GM23338 (cell line): ENCODE measurements at regions not wholly inside any gene's neighbourhood (a gene's known extent, or its start where the extent isn't known, plus 50 kb on each side); places are given as distances from the start of the nearest gene placed in this dataset.

Source experiments
- ATAC-seq: fragments of 200-7000 bp; cut with Tn5 transposase; 3 replicates; pipeline ENCODE4 v1.9.1; 2020
- DNase-seq: peaks from one replicate; pipeline ENCODE4 v3.0.0-alpha.2; 2015; ENCODE audit warnings: low spot score
- H2AFZ ChIP-seq: fragments of 200-600 bp; sonication (generic); 2 replicates; pipeline ENCODE4 v1.8.0; 2016; ENCODE audit warnings: antibody characterized with exemption, mild to moderate bottlenecking, moderate library complexity
- H3F3A ChIP-seq: fragments of 200-600 bp; sonication (generic); replicated peaks from 2 replicates; pipeline ENCODE4 v1.8.0; 2017; ENCODE audit warnings: antibody characterized with exemption, mixed run types, low read depth
- H3K27ac ChIP-seq: fragments of 200-600 bp; sonication (generic); 2 replicates; pipeline ENCODE4 v1.6.1; 2016; ENCODE audit warnings: low read depth
- H3K27me3 ChIP-seq: fragments of 200-600 bp; sonication (generic); 2 replicates; pipeline ENCODE4 v1.8.0; 2016; ENCODE audit warnings: mild to moderate bottlenecking, mixed run types, moderate library complexity; ENCODE audit not compliant: insufficient read depth
- H3K36me3 ChIP-seq: fragments of 200-600 bp; sonication (generic); 2 replicates; pipeline ENCODE4 v1.8.0; 2016; ENCODE audit warnings: mild to moderate bottlenecking; ENCODE audit not compliant: insufficient read depth
- H3K4me1 ChIP-seq: fragments of 200-600 bp; sonication (generic); 2 replicates; pipeline ENCODE4 v1.8.0; 2016; ENCODE audit warnings: mild to moderate bottlenecking, moderate library complexity; ENCODE audit not compliant: insufficient read depth
- H3K4me2 ChIP-seq: fragments of 200-600 bp; sonication (generic); 2 replicates; pipeline ENCODE4 v1.7.1; 2017; ENCODE audit warnings: mixed run types
- H3K4me3 ChIP-seq: fragments of 200-600 bp; sonication (generic); 2 replicates; pipeline ENCODE4 v1.6.1; 2016; ENCODE audit warnings: mixed run types
- H3K79me2 ChIP-seq: fragments of 200-600 bp; sonication (generic); replicated peaks from 2 replicates; pipeline ENCODE4 v1.8.0; 2017; ENCODE audit warnings: mild to moderate bottlenecking; ENCODE audit not compliant: insufficient read depth
- H3K9me2 ChIP-seq: fragments of 200-600 bp; sonication (generic); 2 replicates; pipeline ENCODE4 v1.8.0; 2017; ENCODE audit not compliant: insufficient read depth
- H4K20me1 ChIP-seq: fragments of 200-600 bp; sonication (generic); replicated peaks from 2 replicates; pipeline ENCODE4 v1.8.0; 2017; ENCODE audit warnings: mild to moderate bottlenecking; ENCODE audit not compliant: insufficient read depth
- H3K27ac Mint-ChIP-seq: 2 replicates; pipeline ENCODE4 v1.8.0; 2020; ENCODE audit warnings: inconsistent platforms, mild to moderate bottlenecking, moderate library complexity, mixed read lengths
- H3K27me3 Mint-ChIP-seq: 3 replicates; pipeline ENCODE4 v1.8.0; 2022; ENCODE audit warnings: low read depth, mild to moderate bottlenecking, moderate library complexity, mixed read lengths, inconsistent platforms; ENCODE audit not compliant: insufficient read depth, poor library complexity
- H3K36me3 Mint-ChIP-seq: 3 replicates; pipeline ENCODE4 v1.8.0; 2021; ENCODE audit warnings: low read depth, mild to moderate bottlenecking, inconsistent platforms, moderate library complexity, mixed read lengths
- H3K4me1 Mint-ChIP-seq: 3 replicates; pipeline ENCODE4 v1.8.0; 2020; ENCODE audit warnings: mild to moderate bottlenecking, inconsistent platforms, mixed read lengths
- H3K4me3 Mint-ChIP-seq: 3 replicates; pipeline ENCODE4 v1.8.0; 2021; ENCODE audit warnings: moderate library complexity, mild to moderate bottlenecking, inconsistent platforms, mixed read lengths
- H3K9me3 Mint-ChIP-seq: 3 replicates; pipeline ENCODE4 v1.8.0; 2020; ENCODE audit warnings: moderate library complexity, mild to moderate bottlenecking, inconsistent platforms, mixed read lengths
- CREB1 ChIP-seq: fragments of 250-450 bp; sonication (Bioruptor Pico); IDR thresholded peaks from 2 replicates; pipeline ENCODE4 v1.5.0; 2020; ENCODE audit warnings: low read depth, mild to moderate bottlenecking, moderate library complexity
- EZH2 ChIP-seq: fragments of 200-600 bp; sonication (generic); IDR thresholded peaks from one replicate; pipeline ENCODE4 v1.8.0; 2017; ENCODE audit warnings: antibody characterized with exemption, mild to moderate bottlenecking, low read depth; ENCODE audit not compliant: unreplicated experiment
- EZH2phosphoT487 ChIP-seq: fragments of 200-600 bp; sonication (generic); IDR thresholded peaks from one replicate; pipeline ENCODE4 v1.8.1; 2018; ENCODE audit warnings: antibody characterized with exemption; ENCODE audit not compliant: unreplicated experiment
- JUNB ChIP-seq: IDR thresholded peaks from one replicate; pipeline ENCODE4 v1.6.1; 2016; ENCODE audit warnings: antibody characterized with exemption; ENCODE audit not compliant: unreplicated experiment
- NANOG ChIP-seq: IDR thresholded peaks from 2 replicates; pipeline ENCODE4 v1.6.1; 2016; ENCODE audit warnings: antibody characterized with exemption, borderline replicate concordance
- POLR2AphosphoS5 ChIP-seq: IDR thresholded peaks from 2 replicates; pipeline ENCODE4 v1.6.1; 2016; ENCODE audit warnings: antibody characterized with exemption, low read depth
- STAT1 ChIP-seq: IDR thresholded peaks from one replicate; pipeline ENCODE4 v1.6.1; 2016; ENCODE audit warnings: antibody characterized with exemption; ENCODE audit not compliant: unreplicated experiment
- ZNF114 ChIP-seq: fragments of 250-450 bp; sonication (Bioruptor Pico); IDR thresholded peaks from 2 replicates; pipeline ENCODE4 v1.5.0; 2020; ENCODE audit warnings: mild to moderate bottlenecking, moderate library complexity
- ZNF331 ChIP-seq: fragments of 250-450 bp; sonication (Bioruptor Pico); IDR thresholded peaks from 2 replicates; pipeline ENCODE4 v1.5.0; 2020; ENCODE audit warnings: low read depth, mild to moderate bottlenecking, moderate library complexity
- TF ChIP-seq, protein P1 (sequence below), 2 experiments: fragments of 200-600 bp in 1 of 2; sonication (generic) in 1 of 2; conservative IDR thresholded peaks; 2 replicates each; pipeline versions ENCODE4 v1.5.1 to v1.6.1; 2016 to 2017; ENCODE audit warnings: antibody characterized with exemption in 2 of 2, low read depth in 2 of 2, mild to moderate bottlenecking in 2 of 2, moderate library complexity in 1 of 2
- TF ChIP-seq, protein P2 (sequence below): IDR thresholded peaks from one replicate; pipeline ENCODE4 v1.6.1; 2018; ENCODE audit warnings: antibody characterized with exemption; ENCODE audit not compliant: unreplicated experiment
- TF ChIP-seq, protein P3 (sequence below): IDR thresholded peaks from 2 replicates; pipeline ENCODE4 v1.6.1; 2016; ENCODE audit warnings: antibody characterized with exemption
- TF ChIP-seq, protein P4 (sequence below): fragments of 250-450 bp; sonication (Bioruptor Pico); IDR thresholded peaks from 2 replicates; pipeline ENCODE4 v1.5.0; 2020; ENCODE audit warnings: mild to moderate bottlenecking, moderate library complexity

DNA sequence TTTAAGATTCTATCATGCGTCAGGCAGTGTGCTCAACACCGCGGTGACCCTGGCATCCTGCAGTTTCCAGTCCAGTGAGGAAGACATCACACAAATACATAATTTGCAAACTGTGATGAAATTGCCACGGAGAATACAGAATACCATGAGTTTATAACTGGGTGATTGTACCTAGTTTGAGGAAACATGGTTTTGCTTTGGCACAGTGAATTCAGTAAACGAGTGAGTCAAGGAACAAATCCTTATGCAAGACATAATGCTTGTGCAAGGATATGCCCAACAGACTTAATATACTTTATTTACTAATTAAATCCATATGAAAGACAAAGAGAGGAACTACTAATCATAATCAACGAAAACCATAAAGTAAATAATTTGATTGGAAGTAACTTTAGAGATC, 311.8 kb upstream of the TMTC1 start:
- DNase-seq (no peak), ATAC-seq (no peak)
- Mint-ChIP-seq H3K36me3 (no peaks in the 10 kb centered on the region; the same call in 2 of the 3 replicates), H3K4me3 (no peak overlapping the region), H3K27ac (no peak overlapping the region), H3K9me3 (no peaks in the 10 kb centered on the region), H3K4me1 (peaks cover 28% of the 10 kb centered on the region), H3K27me3 (no peaks in the 10 kb centered on the region)
- no peaks in the 10 kb centered on the region for H3K9me2 ChIP-seq
- TF ChIP-seq NANOG (no peak), STAT1 (no peak), EZH2phosphoT487 (no peak), JUNB (no peak), ZNF114 (CRISPR knock-in tag) (no peak), POLR2AphosphoS5 (no peak), ZNF331 (CRISPR knock-in tag) (no peak), EZH2 (no peak), CREB1 (CRISPR knock-in tag) (no peak)
- TF ChIP-seq, protein P1, sequence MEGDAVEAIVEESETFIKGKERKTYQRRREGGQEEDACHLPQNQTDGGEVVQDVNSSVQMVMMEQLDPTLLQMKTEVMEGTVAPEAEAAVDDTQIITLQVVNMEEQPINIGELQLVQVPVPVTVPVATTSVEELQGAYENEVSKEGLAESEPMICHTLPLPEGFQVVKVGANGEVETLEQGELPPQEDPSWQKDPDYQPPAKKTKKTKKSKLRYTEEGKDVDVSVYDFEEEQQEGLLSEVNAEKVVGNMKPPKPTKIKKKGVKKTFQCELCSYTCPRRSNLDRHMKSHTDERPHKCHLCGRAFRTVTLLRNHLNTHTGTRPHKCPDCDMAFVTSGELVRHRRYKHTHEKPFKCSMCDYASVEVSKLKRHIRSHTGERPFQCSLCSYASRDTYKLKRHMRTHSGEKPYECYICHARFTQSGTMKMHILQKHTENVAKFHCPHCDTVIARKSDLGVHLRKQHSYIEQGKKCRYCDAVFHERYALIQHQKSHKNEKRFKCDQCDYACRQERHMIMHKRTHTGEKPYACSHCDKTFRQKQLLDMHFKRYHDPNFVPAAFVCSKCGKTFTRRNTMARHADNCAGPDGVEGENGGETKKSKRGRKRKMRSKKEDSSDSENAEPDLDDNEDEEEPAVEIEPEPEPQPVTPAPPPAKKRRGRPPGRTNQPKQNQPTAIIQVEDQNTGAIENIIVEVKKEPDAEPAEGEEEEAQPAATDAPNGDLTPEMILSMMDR (conservative IDR thresholded peaks at IDR 0.05; ENCODE audit: low read depth in 2 of 2): no peak
- TF ChIP-seq, protein P2, sequence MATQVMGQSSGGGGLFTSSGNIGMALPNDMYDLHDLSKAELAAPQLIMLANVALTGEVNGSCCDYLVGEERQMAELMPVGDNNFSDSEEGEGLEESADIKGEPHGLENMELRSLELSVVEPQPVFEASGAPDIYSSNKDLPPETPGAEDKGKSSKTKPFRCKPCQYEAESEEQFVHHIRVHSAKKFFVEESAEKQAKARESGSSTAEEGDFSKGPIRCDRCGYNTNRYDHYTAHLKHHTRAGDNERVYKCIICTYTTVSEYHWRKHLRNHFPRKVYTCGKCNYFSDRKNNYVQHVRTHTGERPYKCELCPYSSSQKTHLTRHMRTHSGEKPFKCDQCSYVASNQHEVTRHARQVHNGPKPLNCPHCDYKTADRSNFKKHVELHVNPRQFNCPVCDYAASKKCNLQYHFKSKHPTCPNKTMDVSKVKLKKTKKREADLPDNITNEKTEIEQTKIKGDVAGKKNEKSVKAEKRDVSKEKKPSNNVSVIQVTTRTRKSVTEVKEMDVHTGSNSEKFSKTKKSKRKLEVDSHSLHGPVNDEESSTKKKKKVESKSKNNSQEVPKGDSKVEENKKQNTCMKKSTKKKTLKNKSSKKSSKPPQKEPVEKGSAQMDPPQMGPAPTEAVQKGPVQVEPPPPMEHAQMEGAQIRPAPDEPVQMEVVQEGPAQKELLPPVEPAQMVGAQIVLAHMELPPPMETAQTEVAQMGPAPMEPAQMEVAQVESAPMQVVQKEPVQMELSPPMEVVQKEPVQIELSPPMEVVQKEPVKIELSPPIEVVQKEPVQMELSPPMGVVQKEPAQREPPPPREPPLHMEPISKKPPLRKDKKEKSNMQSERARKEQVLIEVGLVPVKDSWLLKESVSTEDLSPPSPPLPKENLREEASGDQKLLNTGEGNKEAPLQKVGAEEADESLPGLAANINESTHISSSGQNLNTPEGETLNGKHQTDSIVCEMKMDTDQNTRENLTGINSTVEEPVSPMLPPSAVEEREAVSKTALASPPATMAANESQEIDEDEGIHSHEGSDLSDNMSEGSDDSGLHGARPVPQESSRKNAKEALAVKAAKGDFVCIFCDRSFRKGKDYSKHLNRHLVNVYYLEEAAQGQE: no peak
- TF ChIP-seq, protein P3, sequence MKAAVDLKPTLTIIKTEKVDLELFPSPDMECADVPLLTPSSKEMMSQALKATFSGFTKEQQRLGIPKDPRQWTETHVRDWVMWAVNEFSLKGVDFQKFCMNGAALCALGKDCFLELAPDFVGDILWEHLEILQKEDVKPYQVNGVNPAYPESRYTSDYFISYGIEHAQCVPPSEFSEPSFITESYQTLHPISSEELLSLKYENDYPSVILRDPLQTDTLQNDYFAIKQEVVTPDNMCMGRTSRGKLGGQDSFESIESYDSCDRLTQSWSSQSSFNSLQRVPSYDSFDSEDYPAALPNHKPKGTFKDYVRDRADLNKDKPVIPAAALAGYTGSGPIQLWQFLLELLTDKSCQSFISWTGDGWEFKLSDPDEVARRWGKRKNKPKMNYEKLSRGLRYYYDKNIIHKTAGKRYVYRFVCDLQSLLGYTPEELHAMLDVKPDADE: no peak
- TF ChIP-seq, protein P4, sequence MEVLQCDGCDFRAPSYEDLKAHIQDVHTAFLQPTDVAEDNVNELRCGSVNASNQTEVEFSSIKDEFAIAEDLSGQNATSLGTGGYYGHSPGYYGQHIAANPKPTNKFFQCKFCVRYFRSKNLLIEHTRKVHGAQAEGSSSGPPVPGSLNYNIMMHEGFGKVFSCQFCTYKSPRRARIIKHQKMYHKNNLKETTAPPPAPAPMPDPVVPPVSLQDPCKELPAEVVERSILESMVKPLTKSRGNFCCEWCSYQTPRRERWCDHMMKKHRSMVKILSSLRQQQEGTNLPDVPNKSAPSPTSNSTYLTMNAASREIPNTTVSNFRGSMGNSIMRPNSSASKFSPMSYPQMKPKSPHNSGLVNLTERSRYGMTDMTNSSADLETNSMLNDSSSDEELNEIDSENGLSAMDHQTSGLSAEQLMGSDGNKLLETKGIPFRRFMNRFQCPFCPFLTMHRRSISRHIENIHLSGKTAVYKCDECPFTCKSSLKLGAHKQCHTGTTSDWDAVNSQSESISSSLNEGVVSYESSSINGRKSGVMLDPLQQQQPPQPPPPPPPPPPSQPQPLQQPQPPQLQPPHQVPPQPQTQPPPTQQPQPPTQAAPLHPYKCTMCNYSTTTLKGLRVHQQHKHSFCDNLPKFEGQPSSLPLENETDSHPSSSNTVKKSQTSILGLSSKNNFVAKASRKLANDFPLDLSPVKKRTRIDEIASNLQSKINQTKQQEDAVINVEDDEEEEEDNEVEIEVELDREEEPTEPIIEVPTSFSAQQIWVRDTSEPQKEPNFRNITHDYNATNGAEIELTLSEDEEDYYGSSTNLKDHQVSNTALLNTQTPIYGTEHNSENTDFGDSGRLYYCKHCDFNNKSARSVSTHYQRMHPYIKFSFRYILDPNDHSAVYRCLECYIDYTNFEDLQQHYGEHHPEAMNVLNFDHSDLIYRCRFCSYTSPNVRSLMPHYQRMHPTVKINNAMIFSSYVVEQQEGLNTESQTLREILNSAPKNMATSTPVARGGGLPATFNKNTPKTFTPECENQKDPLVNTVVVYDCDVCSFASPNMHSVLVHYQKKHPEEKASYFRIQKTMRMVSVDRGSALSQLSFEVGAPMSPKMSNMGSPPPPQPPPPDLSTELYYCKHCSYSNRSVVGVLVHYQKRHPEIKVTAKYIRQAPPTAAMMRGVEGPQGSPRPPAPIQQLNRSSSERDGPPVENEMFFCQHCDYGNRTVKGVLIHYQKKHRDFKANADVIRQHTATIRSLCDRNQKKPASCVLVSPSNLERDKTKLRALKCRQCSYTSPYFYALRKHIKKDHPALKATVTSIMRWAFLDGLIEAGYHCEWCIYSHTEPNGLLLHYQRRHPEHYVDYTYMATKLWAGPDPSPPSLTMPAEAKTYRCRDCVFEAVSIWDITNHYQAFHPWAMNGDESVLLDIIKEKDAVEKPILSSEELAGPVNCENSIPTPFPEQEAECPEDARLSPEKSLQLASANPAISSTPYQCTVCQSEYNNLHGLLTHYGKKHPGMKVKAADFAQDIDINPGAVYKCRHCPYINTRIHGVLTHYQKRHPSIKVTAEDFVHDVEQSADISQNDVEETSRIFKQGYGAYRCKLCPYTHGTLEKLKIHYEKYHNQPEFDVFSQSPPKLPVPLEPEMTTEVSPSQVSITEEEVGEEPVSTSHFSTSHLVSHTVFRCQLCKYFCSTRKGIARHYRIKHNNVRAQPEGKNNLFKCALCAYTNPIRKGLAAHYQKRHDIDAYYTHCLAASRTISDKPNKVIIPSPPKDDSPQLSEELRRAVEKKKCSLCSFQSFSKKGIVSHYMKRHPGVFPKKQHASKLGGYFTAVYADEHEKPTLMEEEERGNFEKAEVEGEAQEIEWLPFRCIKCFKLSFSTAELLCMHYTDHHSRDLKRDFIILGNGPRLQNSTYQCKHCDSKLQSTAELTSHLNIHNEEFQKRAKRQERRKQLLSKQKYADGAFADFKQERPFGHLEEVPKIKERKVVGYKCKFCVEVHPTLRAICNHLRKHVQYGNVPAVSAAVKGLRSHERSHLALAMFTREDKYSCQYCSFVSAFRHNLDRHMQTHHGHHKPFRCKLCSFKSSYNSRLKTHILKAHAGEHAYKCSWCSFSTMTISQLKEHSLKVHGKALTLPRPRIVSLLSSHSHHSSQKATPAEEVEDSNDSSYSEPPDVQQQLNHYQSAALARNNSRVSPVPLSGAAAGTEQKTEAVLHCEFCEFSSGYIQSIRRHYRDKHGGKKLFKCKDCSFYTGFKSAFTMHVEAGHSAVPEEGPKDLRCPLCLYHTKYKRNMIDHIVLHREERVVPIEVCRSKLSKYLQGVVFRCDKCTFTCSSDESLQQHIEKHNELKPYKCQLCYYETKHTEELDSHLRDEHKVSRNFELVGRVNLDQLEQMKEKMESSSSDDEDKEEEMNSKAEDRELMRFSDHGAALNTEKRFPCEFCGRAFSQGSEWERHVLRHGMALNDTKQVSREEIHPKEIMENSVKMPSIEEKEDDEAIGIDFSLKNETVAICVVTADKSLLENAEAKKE: no peak
- no peaks in the 10 kb centered on the region for H3K36me3 ChIP-seq
- H2AFZ ChIP-seq: no peak overlapping the region
- no peaks in the 10 kb centered on the region for H3K79me2 ChIP-seq
- no peaks in the 10 kb centered on the region for H3F3A ChIP-seq
- no peak overlapping the region for H3K27ac ChIP-seq
- no peaks in the 10 kb centered on the region for H3K27me3 ChIP-seq
- peaks cover 14% of the 10 kb centered on the region for H3K4me1 ChIP-seq
- H3K4me3 ChIP-seq: no peak overlapping the region
- no peaks in the 10 kb centered on the region for H4K20me1 ChIP-seq
- no peak overlapping the region for H3K4me2 ChIP-seq
